ENCODE measurements at regions not wholly inside any gene's neighbourhood (a gene's known extent, or its start where the extent isn't known, plus 50 kb on each side); places are given as distances from the start of the nearest gene placed in this dataset.
A peak's percentile ranks its signal among the peaks of the same experiment; 100 is the strongest.

GRCh38 chrX:40449396-40449795 lies 131.4 kb upstream of the ATP6AP2 start:
- no peak for DNase-seq

- no peak for DNase-seq
Measured at GRCh38 chrX:40448793-40449192, 132.0 kb upstream of the ATP6AP2 start.

GRCh38 chrX:40446921-40447320 lies 133.8 kb upstream of the ATP6AP2 start:
- no peak for DNase-seq

GRCh38 chrX:40445691-40446090 lies 135.1 kb upstream of the ATP6AP2 start:
- no peak for DNase-seq

- no peak for DNase-seq
Measured at GRCh38 chrX:40444798-40445496, 135.8 kb upstream of the ATP6AP2 start.

- no peak for DNase-seq
Measured at GRCh38 chrX:40444133-40444532, 136.6 kb upstream of the ATP6AP2 start.

GRCh38 chrX:40440866-40441265 lies 139.9 kb upstream of the ATP6AP2 start:
- no peak for DNase-seq

- DNase-seq: no peak
Measured at GRCh38 chrX:40439625-40440532, 140.9 kb upstream of the ATP6AP2 start.

GRCh38 chrX:40437348-40437747 lies 143.4 kb upstream of the ATP6AP2 start:
- no peak for DNase-seq

GRCh38 chrX:40434947-40435346 lies 145.8 kb upstream of the ATP6AP2 start:
- DNase-seq: no peak

GRCh38 chrX:40434443-40434842 lies 146.3 kb upstream of the ATP6AP2 start:
- no peak for DNase-seq

- DNase-seq: no peak
Measured at GRCh38 chrX:40433160-40433559, 147.6 kb upstream of the ATP6AP2 start.

- no peak for DNase-seq
Measured at GRCh38 chrX:40424259-40424658, 156.5 kb upstream of the ATP6AP2 start.

- DNase-seq: peak; percentile 49
Measured at GRCh38 chrX:40423299-40423698, 157.5 kb upstream of the ATP6AP2 start.

GRCh38 chrX:40422021-40422420 lies 158.7 kb upstream of the ATP6AP2 start:
- no peak for DNase-seq

- DNase-seq: peak; percentile 10
Measured at GRCh38 chrX:40420899-40421729, 159.7 kb upstream of the ATP6AP2 start.

GRCh38 chrX:40418813-40419195 lies 162.0 kb upstream of the ATP6AP2 start:
- peak; percentile 39 for DNase-seq

- peak; percentile 16 for DNase-seq
Measured at GRCh38 chrX:40418146-40418812, 162.5 kb upstream of the ATP6AP2 start.

GRCh38 chrX:40415675-40416074 lies 165.1 kb upstream of the ATP6AP2 start:
- DNase-seq: no peak

GRCh38 chrX:40414335-40414734 lies 166.4 kb upstream of the ATP6AP2 start:
- DNase-seq: no peak

- peak; percentile 29 for DNase-seq
Measured at GRCh38 chrX:40411340-40412111, 169.2 kb upstream of the ATP6AP2 start.

GRCh38 chrX:40410859-40411258 lies 169.9 kb upstream of the ATP6AP2 start:
- DNase-seq: no peak
